ENCODE measurements at regions not wholly inside any gene's neighbourhood (a gene's known extent, or its start where the extent isn't known, plus 50 kb on each side); places are given as distances from the start of the nearest gene placed in this dataset.
"Not testable (repeated sequence)": the region's sequence is repeated elsewhere in the genome, so short reads cannot be mapped to it uniquely, and the experiment has no call there.

DNA sequence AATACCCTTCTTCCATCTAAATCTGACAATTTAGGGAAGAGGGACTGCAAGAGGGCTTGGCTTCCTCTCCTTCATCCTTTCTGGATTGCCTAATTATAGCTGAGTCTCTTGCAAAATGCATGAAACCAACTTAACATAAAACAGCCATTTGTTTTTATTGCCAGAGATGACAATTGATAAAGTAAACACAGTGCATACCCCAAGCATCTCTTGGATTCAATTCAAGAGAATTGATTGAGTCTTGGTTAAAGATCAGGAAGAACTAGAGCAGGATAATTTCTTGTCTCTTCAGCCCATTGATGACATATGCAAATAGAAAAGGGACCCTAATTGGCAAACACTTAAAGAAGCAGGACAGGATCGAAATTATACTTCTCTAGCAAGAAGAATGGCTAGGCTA is 617.1 kb upstream of the PTBP2 start:
- no peak overlapping the region for H3K27ac ChIP-seq (ENCODE audit: low read depth, low read length)
- H3K9ac ChIP-seq (ENCODE audit: low read depth, low read length), result no peak overlapping the region
- H3K27me3 ChIP-seq (ENCODE audit: insufficient read depth, low read length), result no peaks in the 10 kb centered on the region
- 0 out of 2 replicates have a peak, but pooled peaks cover 12% of the 10 kb centered on the region for H3K4me1 ChIP-seq (ENCODE audit: insufficient read depth, low read length)
- no peaks in the 10 kb centered on the region for H3K9me3 ChIP-seq (ENCODE audit: insufficient read depth, low read depth, low read length)
- H3K36me3 ChIP-seq (ENCODE audit: insufficient read depth, low read length), result no peaks in the 10 kb centered on the region
- WGBS, result 100% methylated on average over 1 of the region's 1 CpG
- H3K4me3 ChIP-seq (ENCODE audit: low read length), result no peak overlapping the region

DNA sequence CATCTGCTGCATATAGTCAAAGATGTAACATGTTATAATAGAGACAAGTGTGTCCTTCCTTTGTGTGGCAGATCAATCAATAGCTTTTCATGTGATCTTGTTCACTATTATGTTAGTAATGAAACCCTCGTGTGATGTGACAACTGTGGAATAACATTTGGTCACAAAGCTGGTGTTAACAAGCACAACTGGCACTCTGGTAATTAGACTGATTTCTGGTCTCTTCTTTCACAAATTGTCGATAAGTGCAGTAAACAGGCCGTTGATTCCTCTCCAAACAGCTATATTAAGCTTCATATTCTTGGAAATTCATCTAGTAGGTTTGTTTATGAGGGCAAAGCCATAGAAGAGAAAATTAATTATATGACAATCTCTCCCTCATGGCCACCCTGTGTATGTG is 616.7 kb upstream of the PTBP2 start:
- Histone ChIP-seq H3K9me3 (ENCODE audit: insufficient read depth, low read depth, low read length) (no peaks in the 10 kb centered on the region), H3K27me3 (ENCODE audit: insufficient read depth, low read length) (no peaks in the 10 kb centered on the region), H3K27ac (ENCODE audit: low read depth, low read length) (no peak overlapping the region), H3K4me1 (ENCODE audit: insufficient read depth, low read length) (0 out of 2 replicates have a peak, but pooled peaks cover 12% of the 10 kb centered on the region), H3K4me3 (ENCODE audit: low read length) (no peak overlapping the region), H3K9ac (ENCODE audit: low read depth, low read length) (no peak overlapping the region), H3K36me3 (ENCODE audit: insufficient read depth, low read length) (no peaks in the 10 kb centered on the region)
- 89% methylated on average over 3 of the region's 3 CpGs for WGBS

DNA sequence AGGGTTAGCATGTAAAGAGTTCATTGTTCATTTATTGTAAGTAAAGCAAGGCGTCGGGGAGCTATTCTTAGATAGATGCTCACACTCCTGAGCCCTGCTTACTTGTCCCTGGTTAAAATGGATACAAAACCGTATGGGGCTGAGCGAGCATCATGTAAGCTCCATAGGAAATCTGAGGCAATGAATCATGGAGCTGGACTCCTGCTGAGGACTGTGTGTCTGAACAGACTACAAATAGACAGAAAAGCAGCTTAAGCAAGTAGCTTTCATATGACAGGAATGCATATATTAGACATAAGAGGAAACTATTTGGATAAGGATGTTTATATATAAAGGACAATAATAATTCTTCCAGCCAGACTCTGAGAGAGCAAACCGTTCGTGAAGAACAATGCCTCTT is 604.9 kb upstream of the PTBP2 start:
- H3K36me3 ChIP-seq (ENCODE audit: insufficient read depth, low read length), result no peaks in the 10 kb centered on the region
- WGBS, result 92% methylated on average over 6 of the region's 6 CpGs

DNA sequence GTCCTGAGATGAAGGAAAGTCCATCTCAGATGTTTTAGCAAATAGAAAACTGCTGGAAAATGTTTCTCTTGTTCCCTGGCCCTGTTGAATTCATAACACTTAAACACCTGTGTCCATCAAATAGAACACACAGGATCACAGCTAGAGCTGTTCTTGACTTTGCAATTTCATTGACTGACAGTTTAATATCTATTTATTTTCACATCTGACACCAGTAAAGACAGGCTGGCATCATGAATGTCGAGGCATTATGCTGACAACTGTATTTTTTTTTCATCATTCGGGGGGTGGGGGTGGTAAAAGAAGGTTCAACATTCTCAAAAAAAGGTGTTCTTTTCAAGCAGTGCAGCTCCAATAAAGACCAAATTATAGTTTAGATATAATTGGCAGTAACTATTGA is 591.2 kb upstream of the PTBP2 start:
- Histone ChIP-seq H3K4me3 (ENCODE audit: low read length) (no peak overlapping the region), H3K4me1 (ENCODE audit: insufficient read depth, low read length) (no peaks in the 10 kb centered on the region), H3K9me3 (ENCODE audit: insufficient read depth, low read depth, low read length) (no peaks in the 10 kb centered on the region), H3K9ac (ENCODE audit: low read depth, low read length) (no peak overlapping the region), H3K27me3 (ENCODE audit: insufficient read depth, low read length) (no peaks in the 10 kb centered on the region), H3K36me3 (ENCODE audit: insufficient read depth, low read length) (no peaks in the 10 kb centered on the region), H3K27ac (ENCODE audit: low read depth, low read length) (no peak overlapping the region)
- WGBS, result 100% methylated on average over 2 of the region's 2 CpGs

More for the DNA sequence above, 604.9 kb upstream of the PTBP2 start:
- H3K27ac ChIP-seq (ENCODE audit: low read depth, low read length), result no peak overlapping the region
- H3K4me1 ChIP-seq (ENCODE audit: insufficient read depth, low read length), result peaks cover 6% of the 10 kb centered on the region; the same call in 1 of the 2 replicates
- no peak overlapping the region for H3K9ac ChIP-seq (ENCODE audit: low read depth, low read length)
- H3K9me3 ChIP-seq (ENCODE audit: insufficient read depth, low read depth, low read length), result 0 out of 2 replicates have a peak, but pooled peaks cover 2% of the 10 kb centered on the region
- no peaks in the 10 kb centered on the region for H3K27me3 ChIP-seq (ENCODE audit: insufficient read depth, low read length)
- no peak overlapping the region for H3K4me3 ChIP-seq (ENCODE audit: low read length)

DNA sequence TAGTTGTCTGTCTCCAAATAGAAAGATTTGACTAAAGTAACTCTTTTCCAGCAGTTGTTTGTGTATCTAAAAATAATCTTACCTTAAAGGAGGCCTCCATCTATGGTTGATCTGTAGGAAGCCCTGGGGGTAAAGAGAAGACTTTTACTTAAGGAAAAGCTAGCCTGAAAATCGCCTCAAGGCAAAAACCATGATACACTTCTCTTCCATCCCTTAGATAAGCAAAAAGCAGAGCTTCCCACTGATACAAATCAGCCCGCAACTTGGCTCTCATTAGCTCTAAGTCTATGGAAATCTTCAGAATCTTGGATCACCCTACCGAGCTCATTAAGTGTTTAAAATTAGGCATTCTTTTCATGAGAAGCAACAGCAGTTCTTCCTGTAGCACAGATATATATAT is 576.9 kb upstream of the PTBP2 start:
- H3K27ac ChIP-seq (ENCODE audit: low read depth, low read length), result no peak overlapping the region
- no peak overlapping the region for H3K4me3 ChIP-seq (ENCODE audit: low read length)
- no peaks in the 10 kb centered on the region for H3K9me3 ChIP-seq (ENCODE audit: insufficient read depth, low read depth, low read length)

DNA sequence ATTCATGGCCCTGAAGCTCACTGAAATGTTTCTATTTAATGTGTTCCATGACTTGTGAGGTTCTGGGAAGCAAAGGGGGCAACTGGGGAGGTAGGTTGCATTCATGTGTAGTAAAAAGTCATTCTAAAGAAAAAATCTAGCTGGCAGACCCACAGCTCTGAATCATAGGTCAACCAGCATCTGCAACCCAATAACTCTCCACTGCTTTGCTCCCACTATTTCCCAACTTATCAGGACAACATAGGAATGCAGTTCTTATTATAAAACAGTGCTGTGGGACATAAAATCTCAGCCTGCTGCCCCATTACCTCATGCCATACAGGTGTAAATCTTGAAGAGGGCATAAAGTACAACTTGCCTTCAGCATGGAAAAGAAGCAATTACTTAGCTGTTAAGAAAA is 576.1 kb upstream of the PTBP2 start:
- no peak overlapping the region for H3K4me3 ChIP-seq (ENCODE audit: low read length)
- H3K4me1 ChIP-seq (ENCODE audit: insufficient read depth, low read length), result no peaks in the 10 kb centered on the region
- no peaks in the 10 kb centered on the region for H3K36me3 ChIP-seq (ENCODE audit: insufficient read depth, low read length)
- H3K27ac ChIP-seq (ENCODE audit: low read depth, low read length), result no peak overlapping the region
- H3K27me3 ChIP-seq (ENCODE audit: insufficient read depth, low read length), result no peaks in the 10 kb centered on the region
- no peaks in the 10 kb centered on the region for H3K9me3 ChIP-seq (ENCODE audit: insufficient read depth, low read depth, low read length)
- H3K9ac ChIP-seq (ENCODE audit: low read depth, low read length), result no peak overlapping the region

More for the DNA sequence above, 576.9 kb upstream of the PTBP2 start:
- no peaks in the 10 kb centered on the region for H3K27me3 ChIP-seq (ENCODE audit: insufficient read depth, low read length)
- H3K9ac ChIP-seq (ENCODE audit: low read depth, low read length), result no peak overlapping the region
- 86% methylated on average over 3 of the region's 3 CpGs for WGBS
- H3K4me1 ChIP-seq (ENCODE audit: insufficient read depth, low read length), result no peaks in the 10 kb centered on the region
- H3K36me3 ChIP-seq (ENCODE audit: insufficient read depth, low read length), result no peaks in the 10 kb centered on the region

DNA sequence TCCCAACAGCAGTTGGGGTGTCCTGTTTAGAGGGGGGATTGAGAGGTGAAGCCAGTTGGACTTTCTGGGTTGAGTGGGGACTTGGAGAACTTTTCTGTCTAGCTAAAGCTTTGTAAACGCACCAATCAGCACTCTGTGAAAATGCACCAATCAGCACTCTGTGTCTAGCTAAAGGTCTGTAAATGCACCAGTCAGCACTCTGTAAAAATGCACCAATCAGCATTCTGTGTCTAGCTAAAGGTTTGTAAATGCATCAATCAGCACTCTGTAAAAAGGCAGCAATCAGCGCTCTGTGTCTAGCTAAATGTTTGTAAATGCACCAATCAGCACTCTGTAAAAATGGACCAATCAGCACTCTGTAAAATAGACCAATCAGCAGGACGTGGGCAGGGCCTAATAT is 568.6 kb upstream of the PTBP2 start:
- H3K36me3 ChIP-seq (ENCODE audit: insufficient read depth, low read length); H3K4me1 ChIP-seq (ENCODE audit: insufficient read depth, low read length); H3K27ac ChIP-seq (ENCODE audit: low read depth, low read length); H3K27me3 ChIP-seq (ENCODE audit: insufficient read depth, low read length); H3K9ac ChIP-seq (ENCODE audit: low read depth, low read length); H3K4me3 ChIP-seq (ENCODE audit: low read length): not testable (repeated sequence)
- 95% methylated on average over 3 of the region's 3 CpGs for WGBS
- H3K9me3 ChIP-seq (ENCODE audit: insufficient read depth, low read depth, low read length), result peaks cover 34% of the 10 kb centered on the region

DNA sequence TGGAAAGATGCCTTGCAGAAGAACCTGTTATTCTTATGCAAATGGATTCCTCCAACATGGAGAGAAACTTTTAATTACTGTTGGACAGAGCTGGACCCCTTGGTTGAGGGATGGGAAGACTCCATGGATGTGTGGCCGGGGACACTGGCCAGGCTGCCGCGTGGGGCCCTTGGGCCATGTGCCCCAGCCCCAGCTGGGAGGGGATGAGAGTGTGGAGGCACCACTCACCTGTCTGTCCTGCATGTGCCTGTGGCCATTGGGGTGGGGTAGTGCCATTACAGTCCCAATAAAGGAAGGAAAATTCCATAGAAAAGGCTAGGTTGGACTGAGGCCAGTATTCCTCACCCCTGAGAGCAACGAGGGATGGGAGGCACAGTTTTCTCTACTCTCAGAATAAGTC is 564.5 kb upstream of the PTBP2 start:
- H3K4me3 ChIP-seq (ENCODE audit: low read length), result no peak overlapping the region
- no peaks in the 10 kb centered on the region for H3K27me3 ChIP-seq (ENCODE audit: insufficient read depth, low read length)
- H3K9me3 ChIP-seq (ENCODE audit: insufficient read depth, low read depth, low read length), result peaks cover 37% of the 10 kb centered on the region
- 100% methylated on average over 4 of the region's 4 CpGs for WGBS
- H3K36me3 ChIP-seq (ENCODE audit: insufficient read depth, low read length), result no peaks in the 10 kb centered on the region
- H3K27ac ChIP-seq (ENCODE audit: low read depth, low read length), result no peak overlapping the region
- no peaks in the 10 kb centered on the region for H3K4me1 ChIP-seq (ENCODE audit: insufficient read depth, low read length)
- H3K9ac ChIP-seq (ENCODE audit: low read depth, low read length), result no peak overlapping the region

DNA sequence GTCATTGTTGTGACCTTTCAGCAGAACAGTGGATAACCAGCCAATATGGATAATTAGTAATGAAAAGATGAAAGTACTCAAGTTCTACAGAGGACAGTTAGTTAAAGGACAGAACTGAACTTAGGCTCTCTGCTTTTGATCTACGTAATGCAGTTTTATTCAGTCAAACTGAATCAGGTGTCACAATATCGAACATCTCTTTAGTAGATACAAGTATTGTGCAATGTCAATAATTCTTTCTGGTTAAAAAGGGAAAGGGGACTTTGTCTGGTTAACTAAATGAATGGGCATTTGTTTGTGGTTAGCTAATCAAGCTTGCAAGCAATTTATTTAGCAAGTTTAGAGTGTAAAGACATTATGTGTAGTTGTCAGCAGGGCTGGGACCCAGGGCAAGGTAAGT is 562.2 kb upstream of the PTBP2 start:
- Histone ChIP-seq H3K27me3 (ENCODE audit: insufficient read depth, low read length) (no peaks in the 10 kb centered on the region), H3K9ac (ENCODE audit: low read depth, low read length) (no peak overlapping the region), H3K36me3 (ENCODE audit: insufficient read depth, low read length) (no peaks in the 10 kb centered on the region), H3K4me3 (ENCODE audit: low read length) (no peak overlapping the region), H3K4me1 (ENCODE audit: insufficient read depth, low read length) (no peaks in the 10 kb centered on the region), H3K27ac (ENCODE audit: low read depth, low read length) (no peak overlapping the region), H3K9me3 (ENCODE audit: insufficient read depth, low read depth, low read length) (peaks cover 25% of the 10 kb centered on the region)
- 99% methylated on average over 2 of the region's 2 CpGs for WGBS

DNA sequence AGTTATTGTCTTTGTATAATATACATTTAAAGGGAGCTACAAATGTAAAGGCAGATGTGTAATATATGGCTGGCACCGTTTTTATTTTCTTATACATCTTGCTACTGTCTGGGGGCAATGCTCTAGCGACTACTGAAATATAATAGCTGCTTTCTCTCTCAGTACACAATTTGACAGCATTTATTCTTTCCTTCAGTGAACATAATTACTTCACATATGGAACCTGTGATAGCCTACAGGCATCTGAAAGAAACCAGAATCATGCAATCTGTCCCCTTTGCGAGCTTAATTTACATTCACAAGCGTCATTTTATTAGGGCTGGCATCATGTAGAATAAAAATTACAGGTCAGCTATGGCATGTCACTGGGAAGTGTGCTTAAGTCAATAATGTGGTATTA is 557.5 kb upstream of the PTBP2 start:
- Histone ChIP-seq H3K27ac (ENCODE audit: low read depth, low read length) (no peak overlapping the region), H3K9me3 (ENCODE audit: insufficient read depth, low read depth, low read length) (peaks cover 3% of the 10 kb centered on the region; the same call in 1 of the 2 replicates), H3K9ac (ENCODE audit: low read depth, low read length) (no peak overlapping the region), H3K27me3 (ENCODE audit: insufficient read depth, low read length) (no peaks in the 10 kb centered on the region), H3K4me1 (ENCODE audit: insufficient read depth, low read length) (peaks cover 9% of the 10 kb centered on the region; the same call in 1 of the 2 replicates), H3K36me3 (ENCODE audit: insufficient read depth, low read length) (no peaks in the 10 kb centered on the region), H3K4me3 (ENCODE audit: low read length) (no peak overlapping the region)
- 88% methylated on average over 4 of the region's 4 CpGs for WGBS

DNA sequence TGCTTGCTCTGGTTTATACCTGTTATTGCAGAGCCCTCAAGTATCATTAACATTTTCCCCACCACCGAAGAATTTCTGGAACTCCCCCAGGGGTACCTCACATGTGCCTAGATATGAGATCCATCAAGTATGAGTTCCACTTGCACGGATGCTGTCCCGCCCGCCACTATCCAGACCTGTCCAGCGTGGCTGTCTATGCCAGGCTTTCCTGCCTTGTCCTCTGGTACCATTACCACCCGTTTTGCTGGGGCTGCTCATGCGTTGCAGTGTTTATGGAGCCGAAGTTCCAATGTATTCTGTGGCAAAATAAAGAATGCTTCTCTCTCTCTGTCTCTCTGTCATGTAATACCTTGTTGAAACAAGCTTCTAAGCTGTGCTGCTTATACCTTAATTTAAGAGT is 543.5 kb upstream of the PTBP2 start:
- WGBS, result 95% methylated on average over 8 of the region's 8 CpGs
- H3K9me3 ChIP-seq (ENCODE audit: insufficient read depth, low read depth, low read length), result no peaks in the 10 kb centered on the region
- no peak overlapping the region for H3K27ac ChIP-seq (ENCODE audit: low read depth, low read length)
- no peak overlapping the region for H3K9ac ChIP-seq (ENCODE audit: low read depth, low read length)
- H3K4me3 ChIP-seq (ENCODE audit: low read length), result no peak overlapping the region
- H3K36me3 ChIP-seq (ENCODE audit: insufficient read depth, low read length), result no peaks in the 10 kb centered on the region
- no peaks in the 10 kb centered on the region for H3K27me3 ChIP-seq (ENCODE audit: insufficient read depth, low read length)
- no peaks in the 10 kb centered on the region for H3K4me1 ChIP-seq (ENCODE audit: insufficient read depth, low read length)

DNA sequence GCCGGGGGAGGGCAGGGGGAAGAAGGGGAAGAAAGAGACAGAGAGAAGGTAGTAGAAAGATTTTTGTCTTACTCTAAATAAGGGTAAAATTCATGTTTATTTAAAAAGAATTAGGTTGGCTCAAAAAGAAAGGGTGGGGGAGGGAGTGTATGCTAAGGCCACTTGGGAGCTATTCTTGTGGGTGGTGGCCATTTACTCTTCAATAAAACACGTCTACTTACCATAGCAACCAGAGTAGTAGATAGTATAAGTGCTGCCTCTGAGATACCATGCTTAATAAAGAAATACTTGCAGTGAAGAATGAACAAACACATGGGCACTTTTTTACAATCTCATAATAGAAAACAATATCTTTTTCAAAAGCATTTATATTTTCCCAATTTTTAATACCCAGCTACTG is 538.1 kb upstream of the PTBP2 start:
- Histone ChIP-seq H3K4me3 (ENCODE audit: low read length) (no peak overlapping the region), H3K9ac (ENCODE audit: low read depth, low read length) (no peak overlapping the region), H3K9me3 (ENCODE audit: insufficient read depth, low read depth, low read length) (no peaks in the 10 kb centered on the region), H3K36me3 (ENCODE audit: insufficient read depth, low read length) (no peaks in the 10 kb centered on the region), H3K27me3 (ENCODE audit: insufficient read depth, low read length) (no peaks in the 10 kb centered on the region), H3K27ac (ENCODE audit: low read depth, low read length) (no peak overlapping the region), H3K4me1 (ENCODE audit: insufficient read depth, low read length) (peaks cover 35% of the 10 kb centered on the region)
- WGBS, result 100% methylated on average over 1 of the region's 2 CpGs
